ENCODE measurements at regions not wholly inside any gene's neighbourhood (a gene's known extent, or its start where the extent isn't known, plus 50 kb on each side); places are given as distances from the start of the nearest gene placed in this dataset.

- no peaks in the 10 kb centered on the region for H3K27me3 ChIP-seq (ENCODE audit: insufficient read depth, poor library complexity, severe bottlenecking)
- no peak overlapping the region for H3K27ac ChIP-seq (ENCODE audit: poor library complexity, severe bottlenecking)
- no peak for ATAC-seq (ENCODE audit: low read depth)
Measured at GRCh38 chr11:45530111-45530510, 135.3 kb downstream of the CHST1 start.

GRCh38 chr11:45528435-45528834 is 137.0 kb downstream of the CHST1 start:
- Histone ChIP-seq H3K36me3 (ENCODE audit: low read depth) (no peaks in the 10 kb centered on the region), H3K27me3 (ENCODE audit: insufficient read depth, poor library complexity, severe bottlenecking) (no peaks in the 10 kb centered on the region), H3K4me1 (ENCODE audit: insufficient read depth, poor library complexity, severe bottlenecking) (no peaks in the 10 kb centered on the region), H3K27ac (ENCODE audit: poor library complexity, severe bottlenecking) (no peak overlapping the region), H3K9me3 (ENCODE audit: severe bottlenecking) (no peaks in the 10 kb centered on the region), H3K4me3 (ENCODE audit: severe bottlenecking) (no peak overlapping the region)
- DNase-seq (ENCODE audit: low spot score) (no peak), ATAC-seq (ENCODE audit: low read depth) (no peak)
- TF ChIP-seq, protein P1, sequence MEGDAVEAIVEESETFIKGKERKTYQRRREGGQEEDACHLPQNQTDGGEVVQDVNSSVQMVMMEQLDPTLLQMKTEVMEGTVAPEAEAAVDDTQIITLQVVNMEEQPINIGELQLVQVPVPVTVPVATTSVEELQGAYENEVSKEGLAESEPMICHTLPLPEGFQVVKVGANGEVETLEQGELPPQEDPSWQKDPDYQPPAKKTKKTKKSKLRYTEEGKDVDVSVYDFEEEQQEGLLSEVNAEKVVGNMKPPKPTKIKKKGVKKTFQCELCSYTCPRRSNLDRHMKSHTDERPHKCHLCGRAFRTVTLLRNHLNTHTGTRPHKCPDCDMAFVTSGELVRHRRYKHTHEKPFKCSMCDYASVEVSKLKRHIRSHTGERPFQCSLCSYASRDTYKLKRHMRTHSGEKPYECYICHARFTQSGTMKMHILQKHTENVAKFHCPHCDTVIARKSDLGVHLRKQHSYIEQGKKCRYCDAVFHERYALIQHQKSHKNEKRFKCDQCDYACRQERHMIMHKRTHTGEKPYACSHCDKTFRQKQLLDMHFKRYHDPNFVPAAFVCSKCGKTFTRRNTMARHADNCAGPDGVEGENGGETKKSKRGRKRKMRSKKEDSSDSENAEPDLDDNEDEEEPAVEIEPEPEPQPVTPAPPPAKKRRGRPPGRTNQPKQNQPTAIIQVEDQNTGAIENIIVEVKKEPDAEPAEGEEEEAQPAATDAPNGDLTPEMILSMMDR (IDR thresholded peaks at IDR 0.05; ENCODE audit: poor library complexity, severe bottlenecking) = no peak

More at GRCh38 chr11:45530111-45530510, 135.3 kb downstream of the CHST1 start:
- Histone ChIP-seq H3K9me3 (ENCODE audit: severe bottlenecking) (no peaks in the 10 kb centered on the region), H3K4me1 (ENCODE audit: insufficient read depth, poor library complexity, severe bottlenecking) (no peaks in the 10 kb centered on the region), H3K4me3 (ENCODE audit: severe bottlenecking) (no peak overlapping the region), H3K36me3 (ENCODE audit: low read depth) (no peaks in the 10 kb centered on the region)
- TF ChIP-seq, protein P1 (IDR thresholded peaks at IDR 0.05; ENCODE audit: poor library complexity, severe bottlenecking) = no peak
- no peak for DNase-seq (ENCODE audit: low spot score)

DNA sequence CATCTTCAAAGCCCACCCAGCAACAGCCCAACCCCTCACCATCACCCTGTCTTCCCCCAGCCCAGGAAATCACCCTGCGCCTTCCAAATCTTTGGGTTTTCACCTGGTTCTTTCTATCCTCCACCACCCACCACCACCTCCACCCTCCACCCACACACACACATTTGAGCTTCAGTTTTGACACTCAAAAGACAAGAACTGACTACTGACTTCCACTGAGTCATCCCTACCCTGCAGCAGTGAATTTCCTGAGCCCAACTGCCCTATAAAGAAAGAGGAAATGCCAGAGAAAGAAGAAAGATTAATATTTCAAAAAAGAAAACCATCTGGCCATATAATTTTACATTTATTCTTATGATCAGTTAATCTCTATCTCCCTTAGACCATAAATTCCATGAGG is 137.5 kb downstream of the CHST1 start:
- Histone ChIP-seq H3K4me1 (ENCODE audit: insufficient read depth, poor library complexity, severe bottlenecking) (no peaks in the 10 kb centered on the region), H3K4me3 (ENCODE audit: severe bottlenecking) (no peak overlapping the region), H3K27ac (ENCODE audit: poor library complexity, severe bottlenecking) (no peak overlapping the region), H3K27me3 (ENCODE audit: insufficient read depth, poor library complexity, severe bottlenecking) (no peaks in the 10 kb centered on the region), H3K9me3 (ENCODE audit: severe bottlenecking) (no peaks in the 10 kb centered on the region), H3K36me3 (ENCODE audit: low read depth) (no peaks in the 10 kb centered on the region)
- ATAC-seq (ENCODE audit: low read depth) = no peak
- TF ChIP-seq, protein P1 (IDR thresholded peaks at IDR 0.05; ENCODE audit: poor library complexity, severe bottlenecking) = no peak
- DNase-seq (ENCODE audit: low spot score) = no peak

- no peak for DNase-seq (ENCODE audit: low spot score)
- H3K4me1 ChIP-seq (ENCODE audit: insufficient read depth, poor library complexity, severe bottlenecking) = no peaks in the 10 kb centered on the region
- H3K27me3 ChIP-seq (ENCODE audit: insufficient read depth, poor library complexity, severe bottlenecking) = no peaks in the 10 kb centered on the region
- H3K27ac ChIP-seq (ENCODE audit: poor library complexity, severe bottlenecking) = no peak overlapping the region
- no peak for ATAC-seq (ENCODE audit: low read depth)
- no peaks in the 10 kb centered on the region for H3K36me3 ChIP-seq (ENCODE audit: low read depth)
- TF ChIP-seq, protein P1 (IDR thresholded peaks at IDR 0.05; ENCODE audit: poor library complexity, severe bottlenecking) = no peak
- H3K9me3 ChIP-seq (ENCODE audit: severe bottlenecking) = no peaks in the 10 kb centered on the region
- no peak overlapping the region for H3K4me3 ChIP-seq (ENCODE audit: severe bottlenecking)
Measured at GRCh38 chr11:45525393-45525792, 140.0 kb downstream of the CHST1 start.

DNA sequence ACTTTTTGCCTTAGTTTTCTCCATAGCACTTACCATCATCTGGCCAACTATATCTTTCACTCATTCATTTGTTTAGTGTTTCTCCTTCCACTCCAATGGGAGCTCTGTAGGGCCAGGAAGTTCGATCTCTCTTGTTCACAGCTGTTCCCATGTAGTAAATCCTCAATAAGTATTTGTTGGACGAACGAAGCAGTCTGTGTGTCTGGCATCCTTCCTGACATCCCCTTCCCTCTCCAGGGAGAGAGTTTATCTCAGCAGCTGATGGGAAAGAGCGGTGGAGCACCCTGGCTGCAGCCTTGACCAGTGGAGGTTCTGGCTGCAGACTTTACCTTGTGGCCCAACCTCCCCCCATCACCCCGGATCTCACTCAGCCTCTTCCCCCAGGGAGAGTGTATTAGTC is 141.7 kb downstream of the CHST1 start:
- Histone ChIP-seq H3K9me3 (ENCODE audit: severe bottlenecking) (no peaks in the 10 kb centered on the region), H3K36me3 (ENCODE audit: low read depth) (no peaks in the 10 kb centered on the region), H3K4me1 (ENCODE audit: insufficient read depth, poor library complexity, severe bottlenecking) (no peaks in the 10 kb centered on the region), H3K4me3 (ENCODE audit: severe bottlenecking) (no peak overlapping the region), H3K27me3 (ENCODE audit: insufficient read depth, poor library complexity, severe bottlenecking) (no peaks in the 10 kb centered on the region), H3K27ac (ENCODE audit: poor library complexity, severe bottlenecking) (no peak overlapping the region)
- TF ChIP-seq, protein P1 (IDR thresholded peaks at IDR 0.05; ENCODE audit: poor library complexity, severe bottlenecking) = no peak
- DNase-seq (ENCODE audit: low spot score) = no peak
- ATAC-seq (ENCODE audit: low read depth) = no peak

All from RWPE2 (cell line).